K562 (cell line): ENCODE measurements at regions not wholly inside any gene's neighbourhood (a gene's known extent, or its start where the extent isn't known, plus 50 kb on each side); places are given as distances from the start of the nearest gene placed in this dataset.

ENCODE experiments used
- ATAC-seq: fragments of 200-7000 bp; cut with Tn5 transposase; 3 replicates; pipeline ENCODE4 v1.9.1; 2020; ENCODE audit warnings: moderate library complexity
- BruUV-seq: library from RNA; stranded (reverse); fragments of 400-500 nt; replicated peaks from 2 replicates; lab custom pipeline; 2021; lab: Mats Ljungman, UMichigan
- CTCF ChIA-PET: fragments of 300-600 bp; formaldehyde crosslinking; extraction: SDS; loops from one replicate; lab custom pipeline; 2021; ENCODE audit warnings: low intra/inter-chr PET ratio; lab: Yijun Ruan, JAX
- POLR2A ChIA-PET: fragments of 300-600, 350-650 bp; sonication (Branson Sonifier 250); formaldehyde crosslinking; extraction: SDS; loops from one replicate; lab custom pipeline; 2021; ENCODE audit warnings: antibody characterized with exemption, inconsistent platforms; lab: Yijun Ruan, JAX
- DNase-seq, 4 experiments: peaks; one replicate each; pipeline versions ENCODE4 v3.0.0 to v3.0.0-alpha.2; 2011 to 2018; ENCODE audit warnings: low spot score in 3 of 4, mixed read lengths in 3 of 4; ENCODE audit errors: extremely low read depth in 1 of 4
- FAIRE-seq: peaks from 2 replicates; lab custom pipeline; 2011; peaks lifted over from hg19 to GRCh38; lab: Jason Lieb, UNC
- H2AFZ ChIP-seq: 2 replicates; pipeline ENCODE4 v1.6.0; 2011; ENCODE audit warnings: low read depth, low read length, control low read depth, inconsistent platforms
- H3K27ac ChIP-seq: fragments of 200-600 bp; 3 replicates; pipeline ENCODE4 v1.8.0; 2011; ENCODE audit warnings: low read depth, mild to moderate bottlenecking, control low read depth, inconsistent platforms, low read length, moderate library complexity, mixed read lengths; ENCODE audit errors: extremely low read depth
- H3K27me3 ChIP-seq, 2 experiments: fragments of 300-600 bp in 1 of 2; 2 replicates in 1 of 2; 3 replicates in 1 of 2; pipeline versions ENCODE4 v1.6.0 to v1.8.0; 2011; ENCODE audit warnings: inconsistent platforms in 2 of 2, low read length in 2 of 2, mild to moderate bottlenecking in 1 of 2, mixed read lengths in 1 of 2, moderate library complexity in 1 of 2; ENCODE audit not compliant: control insufficient read depth in 2 of 2, insufficient read depth in 2 of 2
- H3K36me3 ChIP-seq: fragments of 300-600 bp; 3 replicates; pipeline ENCODE4 v1.8.0; 2011; ENCODE audit warnings: mild to moderate bottlenecking, low read length, inconsistent platforms; ENCODE audit not compliant: control insufficient read depth, insufficient read depth
- H3K4me1 ChIP-seq, 2 experiments: fragments of 200-600 bp in 1 of 2; replicated peaks in 1 of 2; 2 replicates in 1 of 2; 3 replicates in 1 of 2; pipeline versions ENCODE4 v1.5.1 to v1.8.0; 2011; ENCODE audit warnings: inconsistent platforms in 2 of 2, low read length in 2 of 2, mild to moderate bottlenecking in 1 of 2, mixed read lengths in 1 of 2, moderate library complexity in 1 of 2; ENCODE audit not compliant: control insufficient read depth in 2 of 2, insufficient read depth in 2 of 2
- H3K4me2 ChIP-seq: 2 replicates; pipeline ENCODE4 v1.6.1; 2011; ENCODE audit warnings: low read length, control low read depth, inconsistent platforms, mixed read lengths; ENCODE audit not compliant: insufficient read depth
- H3K4me3 ChIP-seq: fragments of 200-600 bp; sonication (generic), shearing (Covaris generic); 2 replicates; pipeline ENCODE4 v1.5.1; 2016; ENCODE audit warnings: control low read depth, inconsistent platforms
- H3K79me2 ChIP-seq: fragments of 200-600 bp; 3 replicates; pipeline ENCODE4 v1.8.0; 2011; ENCODE audit warnings: low read length, inconsistent platforms; ENCODE audit not compliant: control insufficient read depth, insufficient read depth
- H3K9ac ChIP-seq, 2 experiments: 2 replicates each; pipeline versions ENCODE4 v1.6.0 to v1.6.1; 2011; ENCODE audit warnings: low read depth in 2 of 2, low read length in 2 of 2, control low read depth in 1 of 2, inconsistent platforms in 1 of 2, mild to moderate bottlenecking in 1 of 2, mixed read lengths in 1 of 2; ENCODE audit not compliant: insufficient read depth in 1 of 2
- H3K9me1 ChIP-seq: one replicate; pipeline ENCODE4 v1.6.0; 2011; ENCODE audit warnings: inconsistent platforms, mild to moderate bottlenecking, low read length, moderate library complexity; ENCODE audit not compliant: control insufficient read depth, insufficient read depth
- H3K9me3 ChIP-seq: replicated peaks from 2 replicates; pipeline ENCODE4 v1.5.1; 2011; ENCODE audit warnings: low read depth, low read length, inconsistent platforms; ENCODE audit not compliant: control insufficient read depth, insufficient read depth
- H4K20me1 ChIP-seq: replicated peaks from 2 replicates; pipeline ENCODE4 v1.6.1; 2011; ENCODE audit warnings: low read length, inconsistent platforms, mixed read lengths; ENCODE audit not compliant: control insufficient read depth, insufficient read depth
- CAMTA2 ChIP-seq: fragments of 250-450 bp; sonication (Bioruptor Pico); conservative IDR thresholded peaks from 2 replicates; pipeline ENCODE4 v1.5.1; 2022
- HDAC8 ChIP-seq: fragments of 450-650 bp; IDR thresholded peaks from 2 replicates; pipeline ENCODE4 v1.6.1; 2016; ENCODE audit warnings: mild to moderate bottlenecking, missing genetic modification characterization, moderate library complexity, missing compliant biosample characterization
- ILF3 ChIP-seq: fragments of 450-650 bp; IDR thresholded peaks from 2 replicates; pipeline ENCODE4 v1.6.1; 2018; ENCODE audit warnings: antibody characterized with exemption, mild to moderate bottlenecking, moderate library complexity, borderline replicate concordance
- JUND ChIP-seq, 2 experiments: IDR thresholded peaks; 2 replicates in 1 of 2; 3 replicates in 1 of 2; pipeline ENCODE4 v1.6.1; 2011; ENCODE audit warnings: borderline replicate concordance in 2 of 2, low read depth in 2 of 2, low read length in 2 of 2, improper control_type of control experiment in 1 of 2, missing biosample characterization in 1 of 2, missing genetic modification characterization in 1 of 2, missing genetic modification reagents in 1 of 2
- L3MBTL2 ChIP-seq: fragments of 450-650 bp; IDR thresholded peaks from 2 replicates; pipeline ENCODE4 v1.6.1; 2016; ENCODE audit warnings: mild to moderate bottlenecking, moderate library complexity
- MCM3 ChIP-seq: fragments of 450-650 bp; IDR thresholded peaks from 2 replicates; pipeline ENCODE4 v1.6.1; 2016
- NUFIP1 ChIP-seq: fragments of 450-650 bp; IDR thresholded peaks from 2 replicates; pipeline ENCODE4 v1.6.1; 2018; ENCODE audit not compliant: partially characterized antibody
- PTTG1 ChIP-seq: fragments of 450-650 bp; IDR thresholded peaks from 2 replicates; pipeline ENCODE4 v1.6.1; 2016; ENCODE audit warnings: low read depth, mild to moderate bottlenecking, missing genetic modification characterization, missing compliant biosample characterization
- RAD21 ChIP-seq, 2 experiments: fragments of 250-450 bp in 1 of 2; fragments of 450-650 bp in 1 of 2; sonication (Bioruptor Pico) in 1 of 2; formaldehyde crosslinking in 1 of 2; IDR thresholded peaks in 1 of 2; conservative IDR thresholded peaks in 1 of 2; 2 replicates each; pipeline versions ENCODE4 v1.4.0 to v1.8.0; 2020 to 2022; ENCODE audit warnings: mild to moderate bottlenecking in 2 of 2, moderate library complexity in 1 of 2
- SMAD1 ChIP-seq: fragments of 150-350 bp; IDR thresholded peaks from 2 replicates; pipeline ENCODE4 v1.6.1; 2014; ENCODE audit warnings: low read length, low read depth; ENCODE audit not compliant: partially characterized antibody
- ZNF175 ChIP-seq: fragments of 200-800 bp; sonication (Bioruptor generic); IDR thresholded peaks from 2 replicates; pipeline ENCODE4 v1.6.1; 2016; ENCODE audit warnings: low read depth, mild to moderate bottlenecking, missing genetic modification characterization, missing compliant biosample characterization
- ZNF395 ChIP-seq: fragments of 200-800 bp; sonication (Bioruptor generic); IDR thresholded peaks from 2 replicates; pipeline ENCODE4 v1.6.1; 2017; ENCODE audit warnings: missing genetic modification characterization, missing compliant biosample characterization
- ZNF511 ChIP-seq: sonication (generic); formaldehyde crosslinking; IDR thresholded peaks from 2 replicates; pipeline ENCODE4 v1.8.0; 2022; ENCODE audit warnings: mild to moderate bottlenecking, missing genetic modification reagents
- WGBS: fragments of 100-300 bp; shearing (Covaris generic); methylation state at CpG from one replicate; pipeline ENCODE4 v1.1.6; 2016; ENCODE audit warnings: low coverage, mixed read lengths; ENCODE audit not compliant: insufficient coverage; ENCODE audit errors: missing lambda C conversion rate; 5-methylcytosine and 5-hydroxymethylcytosine counted together
- in situ Hi-C: fragments of 300-500 bp; cut with MboI; formaldehyde crosslinking; loops from 4 replicates; pipeline ENCODE4 v1.15.0; 2018; ENCODE audit warnings: inconsistent platforms, mixed read lengths
- intact Hi-C: fragments of 100-400 bp; cut with micrococcal nuclease; formaldehyde crosslinking; loops from 2 replicates; pipeline ENCODE4 v1.14.2; 2022

DNA sequence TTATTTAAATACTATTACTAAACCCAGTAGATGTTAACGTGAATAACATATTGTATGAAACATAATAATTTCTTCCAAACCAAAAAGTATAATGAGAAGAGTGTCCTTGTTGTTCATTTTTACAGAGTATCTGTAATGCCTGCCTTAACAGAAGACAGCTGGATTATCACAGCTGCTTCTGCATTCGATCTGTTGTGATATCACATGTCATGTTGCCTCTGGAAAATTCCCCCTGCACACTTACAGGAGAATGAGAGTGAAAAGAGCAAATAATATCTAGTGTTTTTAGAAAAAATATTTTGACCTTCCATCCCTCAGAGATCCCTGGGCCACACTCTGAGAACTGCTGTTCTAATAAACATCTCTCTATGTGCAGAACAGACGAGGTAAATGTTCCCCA lies 240.1 kb upstream of the NOCT start:
- TF ChIP-seq RAD21 (CRISPR knock-in tag; conservative IDR thresholded peaks at IDR 0.05 in 1 of 2, IDR thresholded peaks at IDR 0.05 in 1 of 2): no peak
- TF ChIP-seq NUFIP1: no peak
- no peak for TF ChIP-seq PTTG1 (tag)
- 0 out of 2 replicates have a peak, but pooled peaks have one; percentile 0 for TF ChIP-seq ZNF175 (CRISPR knock-in tag)
- no peak for TF ChIP-seq ZNF511 (CRISPR knock-in tag)
- no peak for TF ChIP-seq HDAC8 (tag)
- TF ChIP-seq CAMTA2: no peak
- TF ChIP-seq MCM3: no peak
- peak; percentile 42; the same call in 1 of the 2 replicates for TF ChIP-seq L3MBTL2
- TF ChIP-seq ILF3: no peak
- TF ChIP-seq ZNF395 (CRISPR knock-in tag): 0 out of 2 replicates have a peak, but pooled peaks have one; percentile 26
- no peak for TF ChIP-seq SMAD1
- no peak for TF ChIP-seq JUND (IDR thresholded peaks at IDR 0.05; ENCODE audit: borderline replicate concordance, low read depth, low read length)
- TF ChIP-seq JUND (tag; IDR thresholded peaks at IDR 0.05; ENCODE audit: borderline replicate concordance, low read depth, low read length): no peak
- Histone ChIP-seq H3K4me3 (peak overlapping the region; percentile 0; the same call in 1 of the 2 replicates), H3K79me2 (peaks cover 35% of the 10 kb centered on the region), H3K4me2 (peak overlapping the region; percentile 42), H4K20me1 (no peaks in the 10 kb centered on the region), H3K9me1 (no peaks in the 10 kb centered on the region), H3K27me3 (no peaks in the 10 kb centered on the region), H3K9me3 (0 out of 2 replicates have a peak, but pooled peaks cover 8% of the 10 kb centered on the region), H3K36me3 (no peaks in the 10 kb centered on the region), H2AFZ (peak overlapping the region; percentile 78), H3K9ac (peak overlapping the region in 1 of 2 experiments; percentile 62; a peak in 3 of 4 replicates), H3K27ac (peak overlapping the region; percentile 73; the same call in 2 of the 3 replicates), H3K4me1 (peaks cover 0 to 33% of the 10 kb centered on the region in 2 experiments; a peak in 3 of 5 replicates)
- CTCF ChIA-PET: no interaction called here
- intact Hi-C loops: loop anchor here (10.0 kb wide), 1 partner anchor 531 kb away; the partner anchor contains the start of gene SLC7A11
- 3% methylated on average over 3 of the region's 3 CpGs for WGBS
- ATAC-seq (peak; percentile 25), FAIRE-seq (no peak), DNase-seq (no peak)
- POLR2A ChIA-PET: interaction anchor here (0.5 to 1.2 kb wide), 3 partner anchors 16 to 533 kb away, joined by 3 to 4 read pairs (median 3); partner anchors contain the start of gene SLC7A11
- in situ Hi-C loops: no loop called here
- no TSS peak for BruUV-seq
